ENCODE measurements at regions not wholly inside any gene's neighbourhood (a gene's known extent, or its start where the extent isn't known, plus 50 kb on each side); places are given as distances from the start of the nearest gene placed in this dataset.
"Not testable (repeated sequence)": the region's sequence is repeated elsewhere in the genome, so short reads cannot be mapped to it uniquely, and the experiment has no call there.

DNA sequence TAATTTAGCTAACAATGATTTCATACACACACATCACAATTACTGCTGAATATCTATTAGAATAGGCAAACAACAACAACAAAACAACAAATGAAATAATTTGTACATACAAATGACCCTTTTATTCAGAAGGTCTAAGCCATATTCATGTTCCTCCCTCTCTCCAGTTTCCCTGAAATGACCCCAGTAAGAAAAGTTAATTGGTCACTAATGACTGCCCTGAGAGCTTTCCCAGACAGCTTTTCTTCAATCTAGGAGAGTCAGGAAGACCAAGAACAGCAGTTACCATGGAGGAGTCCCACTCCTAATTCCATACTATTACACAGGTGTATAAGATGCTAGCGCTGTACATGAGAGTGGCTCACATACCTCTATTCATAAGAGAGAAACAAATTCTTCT lies 121.2 kb upstream of the GRIP1 start:
- H3K4me1 Mint-ChIP-seq (ENCODE audit: low read depth in 2 of 2), result peaks cover 3 to 5% of the 10 kb centered on the region in 2 donors
- no peak overlapping the region for H3K4me3 Mint-ChIP-seq
- DNase-seq (ENCODE audit: low spot score) (no peak), ATAC-seq (no peak)
- H3K9me3 Mint-ChIP-seq, result no peaks in the 10 kb centered on the region
- no peak overlapping the region for H3K27ac Mint-ChIP-seq
- H3K27me3 Mint-ChIP-seq, result peaks cover 7 to 8% of the 10 kb centered on the region in 2 donors
- H3K36me3 Mint-ChIP-seq, result no peaks in the 10 kb centered on the region

DNA sequence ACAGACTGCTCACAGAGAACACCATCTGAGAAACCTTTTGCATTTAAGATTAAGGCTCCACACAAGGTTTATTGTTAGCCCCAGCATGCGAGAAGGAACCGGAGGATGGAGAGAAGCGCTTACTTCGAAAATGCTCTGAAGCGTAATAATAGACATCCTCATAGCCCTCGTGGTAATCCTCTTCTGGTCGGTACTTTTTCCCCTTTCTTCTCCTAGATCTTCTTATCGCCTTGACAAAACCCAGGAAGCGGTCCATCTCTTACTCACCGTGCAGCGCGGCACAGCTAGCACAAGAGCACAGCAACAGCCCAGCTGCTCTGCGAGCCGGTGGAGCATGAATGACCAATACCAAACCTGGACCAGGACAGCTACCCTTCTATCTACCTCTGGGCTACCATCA lies 125.1 kb upstream of the GRIP1 start:
- no peak for DNase-seq (ENCODE audit: low spot score)
- peaks cover 5 to 13% of the 10 kb centered on the region in 2 donors for H3K4me1 Mint-ChIP-seq (ENCODE audit: low read depth in 2 of 2)
- H3K4me3 Mint-ChIP-seq, result no peak overlapping the region
- H3K27me3 Mint-ChIP-seq, result peaks cover 7 to 8% of the 10 kb centered on the region in 2 donors
- no peaks in the 10 kb centered on the region for H3K9me3 Mint-ChIP-seq
- no peak for ATAC-seq
- H3K36me3 Mint-ChIP-seq, result no peaks in the 10 kb centered on the region
- H3K27ac Mint-ChIP-seq, result no peak overlapping the region

DNA sequence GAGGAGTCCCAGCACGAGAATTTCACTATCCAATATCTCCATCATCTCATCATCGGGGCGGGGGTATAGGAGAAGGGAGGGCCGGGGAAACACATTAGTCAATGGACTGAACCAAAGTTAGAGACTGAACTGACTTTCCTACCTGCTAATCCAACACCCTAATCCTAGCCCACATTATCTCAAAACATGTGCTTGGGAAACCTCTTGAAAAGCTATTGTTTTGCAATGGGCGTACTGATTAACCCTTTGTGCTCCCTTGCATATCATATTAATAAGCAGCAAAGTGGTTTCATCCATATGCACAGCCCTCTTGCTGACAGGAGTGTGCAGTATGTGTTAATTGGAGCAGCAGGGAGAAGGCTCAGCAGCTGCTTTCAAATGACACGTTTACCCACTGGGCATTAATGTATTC lies 125.7 kb upstream of the GRIP1 start:
- no peaks in the 10 kb centered on the region for H3K36me3 Mint-ChIP-seq
- no peak for DNase-seq (ENCODE audit: low spot score)
- peaks cover 5 to 8% of the 10 kb centered on the region in 2 donors for H3K27me3 Mint-ChIP-seq
- H3K9me3 Mint-ChIP-seq, result no peaks in the 10 kb centered on the region
- peaks cover 2 to 10% of the 10 kb centered on the region in 2 donors for H3K4me1 Mint-ChIP-seq (ENCODE audit: low read depth in 2 of 2)
- no peak for ATAC-seq
- H3K27ac Mint-ChIP-seq, result no peak overlapping the region
- H3K4me3 Mint-ChIP-seq, result no peak overlapping the region

DNA sequence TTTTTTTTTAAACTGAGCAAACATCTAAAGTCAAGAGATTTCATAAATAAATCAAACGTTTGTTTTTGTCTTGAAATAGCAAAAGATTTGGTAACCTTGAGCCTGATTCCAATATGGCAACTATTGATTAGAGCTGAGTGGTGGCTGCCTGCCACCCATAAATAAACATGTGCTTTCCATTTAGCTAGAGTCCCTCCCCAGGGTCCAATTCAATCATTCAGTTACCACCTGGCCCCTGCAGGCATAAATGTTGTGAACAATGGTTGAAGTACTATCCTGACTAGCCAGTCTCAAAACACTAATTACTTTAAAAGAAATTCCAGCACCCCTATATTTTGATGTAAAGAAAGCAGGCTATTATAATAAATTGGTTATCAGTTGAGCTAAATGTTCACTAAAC lies 129.7 kb upstream of the GRIP1 start:
- Mint-ChIP-seq H3K4me3 (no peak overlapping the region), H3K36me3 (no peaks in the 10 kb centered on the region), H3K27ac (no peak overlapping the region), H3K4me1 (ENCODE audit: low read depth in 2 of 2) (peaks cover 10 to 19% of the 10 kb centered on the region in 2 donors), H3K27me3 (peaks cover 0 to 2% of the 10 kb centered on the region in 2 donors), H3K9me3 (no peaks in the 10 kb centered on the region)
- ATAC-seq (no peak), DNase-seq (ENCODE audit: low spot score) (no peak)

DNA sequence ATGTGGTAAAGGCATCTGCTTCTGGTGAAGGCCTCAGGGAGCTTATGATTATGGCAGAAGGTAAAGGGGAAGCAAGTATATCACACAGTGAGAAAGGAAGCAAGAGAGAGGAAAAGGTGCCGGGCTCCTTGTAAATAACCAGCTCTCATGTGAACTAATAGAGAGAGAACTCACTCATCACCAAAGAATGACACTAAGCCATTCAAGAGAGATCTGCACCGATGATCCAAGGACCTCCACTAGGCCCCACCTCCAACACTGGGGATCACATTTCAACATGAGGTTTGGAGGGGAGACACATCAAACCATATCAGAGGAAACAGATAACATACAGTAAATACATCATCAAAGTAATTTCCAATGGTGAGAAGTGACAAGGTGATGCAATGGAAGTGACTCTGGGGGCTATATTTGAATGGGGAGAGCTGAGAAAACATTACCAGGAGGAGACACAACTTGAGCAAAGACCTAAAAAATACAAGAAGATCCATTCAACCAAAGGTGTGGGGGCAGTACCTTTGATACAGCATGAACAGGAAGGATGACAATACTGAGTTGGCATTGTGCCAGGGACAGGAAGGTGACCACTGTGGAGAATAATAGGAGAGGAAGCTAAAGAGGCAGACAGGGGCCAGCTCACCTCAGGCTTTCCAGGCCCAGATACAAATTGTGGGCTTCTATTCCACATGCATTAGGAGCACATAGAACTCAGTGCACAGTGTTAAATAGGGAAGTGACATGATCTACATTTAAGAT lies 134.4 kb upstream of the GRIP1 start:
- Mint-ChIP-seq H3K27me3 (no peaks in the 10 kb centered on the region), H3K36me3 (no peaks in the 10 kb centered on the region), H3K27ac (no peak overlapping the region), H3K9me3 (no peaks in the 10 kb centered on the region), H3K4me3 (no peak overlapping the region), H3K4me1 (ENCODE audit: low read depth in 2 of 2) (peaks cover 10 to 14% of the 10 kb centered on the region in 2 donors)
- DNase-seq (ENCODE audit: low spot score) (no peak), ATAC-seq (no peak)

DNA sequence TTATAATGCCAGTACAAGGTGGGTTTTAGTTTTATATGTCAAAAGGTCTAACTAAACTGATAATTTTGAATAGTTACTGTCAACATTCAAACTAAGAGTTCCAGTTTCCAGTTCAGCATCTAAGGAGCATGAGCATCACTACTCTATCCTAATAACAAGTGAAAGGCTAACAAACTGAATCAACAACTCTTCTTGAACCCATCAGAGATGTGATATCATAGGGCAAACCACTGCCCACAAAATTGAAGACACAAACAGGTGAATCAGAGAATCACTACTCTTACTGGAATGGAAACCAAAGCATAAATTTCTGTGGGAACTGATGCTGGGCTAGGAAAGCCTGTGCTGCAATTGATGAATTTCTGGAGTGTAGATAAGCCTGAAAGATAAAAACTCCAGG lies 140.7 kb upstream of the GRIP1 start:
- H3K36me3 Mint-ChIP-seq, result no peaks in the 10 kb centered on the region
- DNase-seq (ENCODE audit: low spot score) (no peak), ATAC-seq (no peak)
- no peaks in the 10 kb centered on the region for H3K4me1 Mint-ChIP-seq (ENCODE audit: low read depth in 2 of 2)
- no peak overlapping the region for H3K27ac Mint-ChIP-seq
- H3K27me3 Mint-ChIP-seq, result no peaks in the 10 kb centered on the region
- H3K9me3 Mint-ChIP-seq, result no peaks in the 10 kb centered on the region
- no peak overlapping the region for H3K4me3 Mint-ChIP-seq

DNA sequence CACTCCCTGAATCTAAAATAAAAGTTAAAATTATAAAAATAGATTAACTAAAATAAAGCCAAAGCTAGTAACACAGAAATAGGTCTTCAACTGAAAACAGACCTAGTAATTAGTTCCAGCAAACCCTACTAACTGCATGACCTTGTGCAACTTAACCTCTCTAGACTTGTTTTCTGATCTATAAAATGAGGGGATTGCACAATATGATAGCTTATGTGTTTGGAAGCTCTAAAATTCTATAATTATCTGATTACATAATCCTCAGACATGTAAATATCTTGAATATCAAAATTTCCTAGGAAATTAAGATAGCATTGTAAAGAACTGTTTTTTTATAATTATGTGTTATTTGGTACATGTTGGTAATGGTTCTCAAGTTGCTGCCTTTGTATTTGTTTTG lies 144.1 kb upstream of the GRIP1 start:
- ATAC-seq (no peak), DNase-seq (ENCODE audit: low spot score) (no peak)
- Mint-ChIP-seq H3K27ac (no peak overlapping the region), H3K27me3 (no peaks in the 10 kb centered on the region), H3K36me3 (no peaks in the 10 kb centered on the region), H3K4me1 (ENCODE audit: low read depth in 2 of 2) (peaks cover 0 to 3% of the 10 kb centered on the region in 2 donors), H3K9me3 (no peaks in the 10 kb centered on the region), H3K4me3 (no peak overlapping the region)

DNA sequence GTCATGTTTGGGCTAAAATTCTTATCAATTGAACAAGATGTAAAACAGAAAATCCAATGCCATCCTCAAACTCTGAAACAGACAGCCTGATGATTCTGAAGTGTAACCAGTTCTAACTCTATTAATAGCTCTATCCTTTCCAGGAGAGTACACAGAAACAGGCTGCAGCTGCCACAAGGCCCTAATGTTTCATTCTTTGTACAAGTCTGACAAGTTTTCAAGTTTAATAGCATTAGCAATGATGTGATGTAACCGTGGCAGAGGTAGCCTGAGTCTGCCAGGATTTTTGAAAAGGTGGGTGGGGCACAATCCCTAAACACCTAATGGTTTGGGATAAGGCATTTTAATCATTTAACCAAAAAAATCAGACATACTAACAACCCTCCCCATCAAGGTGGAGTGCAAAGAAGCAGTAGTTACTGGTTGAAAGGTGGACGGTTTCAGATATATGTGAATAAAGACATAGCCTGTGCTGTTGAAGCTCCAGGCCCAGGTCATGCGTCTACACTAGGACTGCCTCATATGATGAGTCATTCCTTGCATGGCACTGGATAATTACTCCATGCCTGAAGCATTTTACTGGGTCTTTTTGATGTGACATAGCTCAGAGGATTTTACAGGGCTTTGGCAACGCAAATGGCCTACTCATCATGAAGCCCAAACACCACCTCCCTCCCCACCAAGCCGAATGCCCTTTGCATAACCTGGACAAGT lies 145.1 kb upstream of the GRIP1 start:
- no peaks in the 10 kb centered on the region for H3K36me3 Mint-ChIP-seq
- ATAC-seq, result no peak
- H3K4me1 Mint-ChIP-seq (ENCODE audit: low read depth in 2 of 2), result peaks cover 5 to 7% of the 10 kb centered on the region in 2 donors
- no peak for DNase-seq (ENCODE audit: low spot score)
- H3K4me3 Mint-ChIP-seq, result no peak overlapping the region
- H3K27ac Mint-ChIP-seq, result no peak overlapping the region
- no peaks in the 10 kb centered on the region for H3K27me3 Mint-ChIP-seq
- no peaks in the 10 kb centered on the region for H3K9me3 Mint-ChIP-seq

DNA sequence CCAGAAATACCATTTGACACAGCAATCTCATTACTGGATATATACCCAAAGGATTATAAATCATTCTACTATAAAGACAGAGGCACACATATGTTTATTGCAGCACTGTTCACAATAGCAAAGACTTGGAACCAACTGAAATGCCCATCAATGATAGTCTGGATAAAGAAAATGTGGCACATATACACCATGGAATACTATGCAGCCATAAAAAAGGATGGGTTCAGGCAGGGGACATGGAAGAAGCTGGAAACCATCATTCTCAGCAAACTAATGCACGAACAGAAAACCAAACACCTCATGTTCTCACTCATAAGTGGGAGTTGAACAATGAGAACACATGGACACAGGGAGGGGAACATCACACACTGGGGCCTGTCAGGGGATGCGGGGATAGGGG lies 147.0 kb upstream of the GRIP1 start:
- H3K4me1 Mint-ChIP-seq (ENCODE audit: low read depth in 2 of 2), result peaks cover 20% of the 10 kb centered on the region in 2 donors
- H3K36me3 Mint-ChIP-seq; H3K27me3 Mint-ChIP-seq; DNase-seq (ENCODE audit: low spot score); H3K9me3 Mint-ChIP-seq; ATAC-seq; H3K4me3 Mint-ChIP-seq; H3K27ac Mint-ChIP-seq: not testable (repeated sequence)

DNA sequence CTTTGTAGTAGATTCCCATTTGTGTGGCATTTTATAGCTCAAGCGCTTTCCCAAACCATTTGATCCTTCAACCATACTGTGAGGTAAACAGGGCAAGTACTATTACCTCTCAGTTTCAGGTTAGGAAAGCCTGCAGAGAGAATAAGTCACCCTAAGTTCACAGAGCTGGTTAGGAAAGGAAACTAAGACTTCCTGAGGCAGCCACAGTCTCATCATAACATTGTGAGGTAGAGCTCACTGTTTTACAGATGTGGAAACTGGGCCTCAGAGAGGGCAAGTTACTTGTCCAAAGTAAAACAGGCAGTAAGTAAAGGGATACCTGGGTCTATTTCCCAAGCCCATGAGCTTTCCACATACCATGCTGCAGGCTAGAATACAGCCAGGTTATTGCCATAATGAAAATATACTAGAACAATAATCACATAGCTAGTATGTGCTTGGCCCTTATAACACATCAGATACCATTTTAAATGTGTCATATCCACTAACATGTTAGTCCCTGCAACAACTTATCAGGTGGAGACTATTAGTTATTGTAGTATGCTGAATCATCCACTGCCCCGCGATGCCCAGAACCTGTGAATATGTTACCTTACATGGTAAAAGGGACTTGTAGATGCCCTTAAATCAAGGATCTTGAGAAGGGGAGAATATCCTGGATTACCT lies 150.9 kb upstream of the GRIP1 start:
- peak overlapping the region; percentile 38 for H3K4me3 Mint-ChIP-seq
- H3K27me3 Mint-ChIP-seq, result no peaks in the 10 kb centered on the region
- peaks cover 24 to 29% of the 10 kb centered on the region in 2 donors for H3K4me1 Mint-ChIP-seq (ENCODE audit: low read depth in 2 of 2)
- ATAC-seq, result peak; percentile 41 to 65
- DNase-seq (ENCODE audit: low spot score), result no peak
- no peaks in the 10 kb centered on the region for H3K36me3 Mint-ChIP-seq
- no peaks in the 10 kb centered on the region for H3K9me3 Mint-ChIP-seq
- H3K27ac Mint-ChIP-seq, result peak overlapping the region; percentile 49 to 83

DNA sequence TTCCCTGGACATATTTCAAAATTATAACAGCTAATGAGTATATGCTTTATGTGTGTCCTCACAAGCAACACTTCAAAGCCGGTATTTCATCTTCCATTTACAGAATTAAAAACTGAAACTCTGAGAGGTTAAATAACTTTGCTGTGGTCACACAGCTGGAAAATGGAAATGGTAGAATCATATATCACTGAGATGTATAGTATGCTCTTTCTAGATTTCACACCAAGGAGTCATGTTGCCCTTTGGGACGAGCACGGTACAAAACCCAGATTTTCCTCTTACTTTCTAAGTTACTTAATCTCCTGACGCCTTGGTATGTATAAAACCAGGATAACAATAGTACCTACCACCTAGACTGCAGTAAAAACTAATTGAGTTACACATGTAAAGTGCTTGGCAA lies 152.6 kb upstream of the GRIP1 start:
- Mint-ChIP-seq H3K27me3 (no peaks in the 10 kb centered on the region), H3K36me3 (no peaks in the 10 kb centered on the region), H3K4me3 (no peak overlapping the region), H3K9me3 (no peaks in the 10 kb centered on the region), H3K4me1 (ENCODE audit: low read depth in 2 of 2) (peaks cover 24 to 29% of the 10 kb centered on the region in 2 donors), H3K27ac (no peak overlapping the region)
- no peak for ATAC-seq
- no peak for DNase-seq (ENCODE audit: low spot score)

DNA sequence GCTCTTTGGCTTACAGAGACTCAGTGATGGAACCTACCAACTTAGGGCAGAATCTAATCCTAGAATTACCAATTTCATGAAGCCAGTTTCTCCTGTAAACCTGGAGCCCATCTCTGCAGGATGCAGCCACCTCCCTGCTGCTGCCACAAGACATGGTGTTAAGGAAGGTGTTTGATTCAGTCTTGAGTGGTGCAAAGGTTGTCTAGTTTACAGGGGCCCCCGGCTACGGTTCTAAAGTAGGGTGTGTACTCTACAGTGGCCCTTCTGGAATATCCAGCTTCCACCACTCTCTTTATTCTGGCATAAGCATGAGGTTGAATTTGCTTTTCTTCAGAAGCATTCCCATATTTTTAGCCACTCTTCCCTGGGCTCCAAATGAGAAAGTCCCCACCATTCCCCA lies 154.1 kb upstream of the GRIP1 start:
- Mint-ChIP-seq H3K27ac (no peak overlapping the region), H3K4me1 (ENCODE audit: low read depth in 2 of 2) (peaks cover 24 to 26% of the 10 kb centered on the region in 2 donors), H3K27me3 (peaks cover 2 to 5% of the 10 kb centered on the region in 2 donors), H3K9me3 (no peaks in the 10 kb centered on the region), H3K4me3 (no peak overlapping the region), H3K36me3 (no peaks in the 10 kb centered on the region)
- DNase-seq (ENCODE audit: low spot score), result no peak
- ATAC-seq, result no peak

DNA sequence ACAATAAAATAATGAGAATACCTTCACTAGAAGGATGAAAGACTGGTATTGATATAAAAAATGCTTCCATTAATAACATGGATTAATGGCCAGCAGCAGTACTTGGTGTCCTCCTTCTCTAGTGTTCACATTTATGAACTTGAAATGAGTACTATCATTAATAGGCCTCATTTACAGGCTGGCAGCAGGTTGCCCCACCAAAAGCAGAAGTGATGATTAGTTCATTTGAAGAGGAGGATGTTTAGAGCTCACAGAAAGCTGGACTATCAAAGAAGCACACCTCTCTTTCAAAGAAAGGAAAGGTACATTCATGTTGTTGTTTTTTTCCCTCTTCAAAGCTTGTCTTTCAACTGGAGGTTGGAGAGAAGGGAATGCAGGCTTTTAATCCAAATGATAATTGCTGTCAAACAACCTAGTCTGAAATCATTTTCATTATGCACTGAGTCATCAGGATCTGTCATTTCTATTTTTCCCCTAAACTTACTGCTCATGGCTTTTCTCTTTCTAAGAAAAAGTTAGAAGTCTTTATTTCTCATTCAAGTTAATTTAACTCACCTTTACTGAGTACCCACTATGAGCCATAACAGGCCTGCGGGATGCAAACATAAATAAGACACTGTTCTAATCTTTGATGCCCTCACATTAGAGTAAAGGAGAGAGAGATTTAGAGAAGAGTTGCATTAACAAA lies 157.9 kb upstream of the GRIP1 start:
- H3K9me3 Mint-ChIP-seq, result no peaks in the 10 kb centered on the region
- no peak overlapping the region for H3K4me3 Mint-ChIP-seq
- H3K4me1 Mint-ChIP-seq (ENCODE audit: low read depth in 2 of 2), result peaks cover 4 to 8% of the 10 kb centered on the region in 2 donors
- H3K27me3 Mint-ChIP-seq, result peaks cover 2 to 12% of the 10 kb centered on the region in 2 donors
- DNase-seq (ENCODE audit: low spot score), result no peak
- no peak for ATAC-seq
- H3K36me3 Mint-ChIP-seq, result no peaks in the 10 kb centered on the region
- no peak overlapping the region for H3K27ac Mint-ChIP-seq

DNA sequence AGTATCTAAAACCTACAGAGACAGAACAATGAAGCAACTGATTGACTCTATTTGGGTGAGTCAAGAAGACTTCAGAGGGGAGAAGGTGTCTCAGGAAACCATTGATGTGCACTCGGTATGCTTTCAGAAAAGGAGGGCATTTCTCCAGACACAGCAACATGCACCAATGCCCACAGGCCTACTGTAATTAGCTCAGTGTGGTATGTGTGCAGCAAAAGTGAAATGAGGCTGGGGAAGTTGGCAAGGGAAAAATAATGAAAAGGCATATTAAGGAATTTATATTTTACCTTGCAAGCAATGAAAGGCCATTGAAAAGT lies 158.4 kb upstream of the GRIP1 start:
- no peak overlapping the region for H3K27ac Mint-ChIP-seq
- no peaks in the 10 kb centered on the region for H3K36me3 Mint-ChIP-seq
- no peaks in the 10 kb centered on the region for H3K9me3 Mint-ChIP-seq
- no peak for DNase-seq (ENCODE audit: low spot score)
- peaks cover 4 to 8% of the 10 kb centered on the region in 2 donors for H3K4me1 Mint-ChIP-seq (ENCODE audit: low read depth in 2 of 2)
- no peak overlapping the region for H3K4me3 Mint-ChIP-seq
- peaks cover 2 to 12% of the 10 kb centered on the region in 2 donors for H3K27me3 Mint-ChIP-seq
- no peak for ATAC-seq
